Panc1 (cell line): ENCODE measurements at regions not wholly inside any gene's neighbourhood (a gene's known extent, or its start where the extent isn't known, plus 50 kb on each side); places are given as distances from the start of the nearest gene placed in this dataset.

Source experiments
- POLR2AphosphoS5 ChIP-seq: IDR thresholded peaks from 2 replicates; pipeline ENCODE4 v1.6.1; 2012; ENCODE audit warnings: mild to moderate bottlenecking, low read depth, low read length, moderate library complexity
- TF ChIP-seq, protein P1 (sequence below): fragments of 450-650 bp; IDR thresholded peaks from 2 replicates; pipeline ENCODE4 v1.5.1; 2017; ENCODE audit warnings: mild to moderate bottlenecking

DNA sequence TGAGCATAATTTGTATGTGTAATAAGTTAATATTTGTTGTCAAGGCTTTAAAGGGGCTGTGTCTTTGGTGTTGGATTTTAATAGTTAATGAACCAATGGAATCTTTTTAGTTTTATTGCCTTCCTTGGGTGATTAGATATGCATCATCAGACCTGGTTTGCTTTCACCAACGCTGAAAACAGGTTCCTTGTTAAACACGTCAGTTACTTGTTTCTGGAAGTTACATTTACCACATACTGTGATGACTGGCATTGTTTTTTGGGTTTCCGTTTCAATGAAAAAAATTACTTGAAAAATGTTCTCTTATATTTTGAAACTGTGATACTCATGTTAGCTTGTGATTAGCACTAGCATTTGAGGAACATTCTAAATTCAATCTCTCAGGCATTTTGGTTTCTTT lies 58.6 kb upstream of the RNF144B start:
- TF ChIP-seq POLR2AphosphoS5 = no peak
- TF ChIP-seq, protein P1, sequence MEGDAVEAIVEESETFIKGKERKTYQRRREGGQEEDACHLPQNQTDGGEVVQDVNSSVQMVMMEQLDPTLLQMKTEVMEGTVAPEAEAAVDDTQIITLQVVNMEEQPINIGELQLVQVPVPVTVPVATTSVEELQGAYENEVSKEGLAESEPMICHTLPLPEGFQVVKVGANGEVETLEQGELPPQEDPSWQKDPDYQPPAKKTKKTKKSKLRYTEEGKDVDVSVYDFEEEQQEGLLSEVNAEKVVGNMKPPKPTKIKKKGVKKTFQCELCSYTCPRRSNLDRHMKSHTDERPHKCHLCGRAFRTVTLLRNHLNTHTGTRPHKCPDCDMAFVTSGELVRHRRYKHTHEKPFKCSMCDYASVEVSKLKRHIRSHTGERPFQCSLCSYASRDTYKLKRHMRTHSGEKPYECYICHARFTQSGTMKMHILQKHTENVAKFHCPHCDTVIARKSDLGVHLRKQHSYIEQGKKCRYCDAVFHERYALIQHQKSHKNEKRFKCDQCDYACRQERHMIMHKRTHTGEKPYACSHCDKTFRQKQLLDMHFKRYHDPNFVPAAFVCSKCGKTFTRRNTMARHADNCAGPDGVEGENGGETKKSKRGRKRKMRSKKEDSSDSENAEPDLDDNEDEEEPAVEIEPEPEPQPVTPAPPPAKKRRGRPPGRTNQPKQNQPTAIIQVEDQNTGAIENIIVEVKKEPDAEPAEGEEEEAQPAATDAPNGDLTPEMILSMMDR = no peak
